Thyroid gland (tissue), 4 donors: ENCODE measurements at regions not wholly inside any gene's neighbourhood (a gene's known extent, or its start where the extent isn't known, plus 50 kb on each side); places are given as distances from the start of the nearest gene placed in this dataset.

Source experiments
- DNase-seq, 2 donors: peaks; one replicate each; pipeline ENCODE4 v3.0.0-alpha.2; 2019
- H3K27ac ChIP-seq, 3 donors: fragments of 200-600 bp; sonication (generic); 1 replicate in 2 of 3; 2 replicates in 1 of 3; pipeline ENCODE4 v1.5.1; 2016 to 2019; ENCODE audit warnings: mild to moderate bottlenecking in 1 of 3, moderate library complexity in 1 of 3
- H3K27me3 ChIP-seq: fragments of 200-600 bp; sonication (generic); one replicate; pipeline ENCODE4 v1.5.1; 2019
- H3K36me3 ChIP-seq, 2 donors: fragments of 200-600 bp; sonication (generic); one replicate each; pipeline ENCODE4 v1.5.1; 2016 to 2019
- H3K4me1 ChIP-seq, 2 donors: fragments of 200-600 bp; sonication (generic); one replicate each; pipeline ENCODE4 v1.5.1; 2017 to 2019
- H3K4me3 ChIP-seq, 3 donors: fragments of 200-600 bp; sonication (generic); replicated peaks in 1 of 3; 1 replicate in 2 of 3; 2 replicates in 1 of 3; pipeline ENCODE4 v1.5.1; 2016; ENCODE audit warnings: mild to moderate bottlenecking in 1 of 3
- H3K9me3 ChIP-seq: fragments of 200-600 bp; sonication (generic); one replicate; pipeline ENCODE4 v1.5.1; 2017
- POLR2A ChIP-seq, 2 donors: fragments of 450-650 bp; IDR thresholded peaks; one replicate each; pipeline ENCODE4 v1.6.1; 2017; ENCODE audit warnings: antibody characterized with exemption in 2 of 2, mild to moderate bottlenecking in 2 of 2, moderate library complexity in 1 of 2
- WGBS, 2 donors: methylation state at CpG; one replicate each; pipeline ENCODE4 v1.1.5; 2017; 5-methylcytosine and 5-hydroxymethylcytosine counted together
- intact Hi-C: fragments of 100-400 bp; cut with DNase I; formaldehyde crosslinking; loops from one replicate; pipeline ENCODE4 v1.15.1; 2023
- TF ChIP-seq, protein P1 (sequence below), 6 experiments: fragments of 200-600 bp in 3 of 6; fragments of 450-650 bp in 3 of 6; sonication (generic) in 3 of 6; IDR thresholded peaks; one replicate each; pipeline ENCODE4 v1.5.1; 2016 to 2019; ENCODE audit warnings: antibody characterized with exemption in 6 of 6, mild to moderate bottlenecking in 2 of 6, inconsistent platforms in 1 of 6, moderate library complexity in 1 of 6

GRCh38 chr18:27413495-27414401, 228.6 kb upstream of the CHST9 start:
- no peaks in the 10 kb centered on the region for H3K27me3 ChIP-seq
- no peaks in the 10 kb centered on the region for H3K4me1 ChIP-seq
- WGBS, 2 donors = 55 to 56% methylated on average over 7 of the region's 7 CpGs
- H3K9me3 ChIP-seq = no peaks in the 10 kb centered on the region
- no peaks in the 10 kb centered on the region for H3K36me3 ChIP-seq
- TF ChIP-seq, protein P1, sequence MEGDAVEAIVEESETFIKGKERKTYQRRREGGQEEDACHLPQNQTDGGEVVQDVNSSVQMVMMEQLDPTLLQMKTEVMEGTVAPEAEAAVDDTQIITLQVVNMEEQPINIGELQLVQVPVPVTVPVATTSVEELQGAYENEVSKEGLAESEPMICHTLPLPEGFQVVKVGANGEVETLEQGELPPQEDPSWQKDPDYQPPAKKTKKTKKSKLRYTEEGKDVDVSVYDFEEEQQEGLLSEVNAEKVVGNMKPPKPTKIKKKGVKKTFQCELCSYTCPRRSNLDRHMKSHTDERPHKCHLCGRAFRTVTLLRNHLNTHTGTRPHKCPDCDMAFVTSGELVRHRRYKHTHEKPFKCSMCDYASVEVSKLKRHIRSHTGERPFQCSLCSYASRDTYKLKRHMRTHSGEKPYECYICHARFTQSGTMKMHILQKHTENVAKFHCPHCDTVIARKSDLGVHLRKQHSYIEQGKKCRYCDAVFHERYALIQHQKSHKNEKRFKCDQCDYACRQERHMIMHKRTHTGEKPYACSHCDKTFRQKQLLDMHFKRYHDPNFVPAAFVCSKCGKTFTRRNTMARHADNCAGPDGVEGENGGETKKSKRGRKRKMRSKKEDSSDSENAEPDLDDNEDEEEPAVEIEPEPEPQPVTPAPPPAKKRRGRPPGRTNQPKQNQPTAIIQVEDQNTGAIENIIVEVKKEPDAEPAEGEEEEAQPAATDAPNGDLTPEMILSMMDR (IDR thresholded peaks at IDR 0.05) = no peak
- no peak for TF ChIP-seq POLR2A (IDR thresholded peaks at IDR 0.05)
- intact Hi-C loops = no loop called here
- no peak overlapping the region for H3K27ac ChIP-seq
- no peak for DNase-seq
- H3K4me3 ChIP-seq = no peak overlapping the region

DNA sequence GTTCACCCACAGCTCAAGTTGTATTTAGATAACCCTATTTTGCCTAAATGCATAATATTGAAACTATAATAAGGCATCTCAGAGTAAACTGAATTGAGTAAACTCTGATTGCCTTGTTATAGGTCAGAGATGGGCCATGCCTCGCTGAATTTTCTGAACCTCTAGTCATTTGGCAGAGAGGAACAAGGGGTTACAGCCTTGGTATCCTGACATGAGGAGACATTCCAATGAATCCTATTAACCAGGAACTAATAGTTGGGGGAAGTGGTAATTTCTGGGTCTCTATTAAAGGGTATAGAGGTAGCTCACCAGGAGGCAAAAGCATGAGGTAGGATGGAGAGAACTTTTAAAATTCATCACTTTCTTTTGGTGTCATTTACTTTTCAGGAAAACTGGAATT, 227.4 kb upstream of the CHST9 start:
- Histone ChIP-seq H3K4me3 (no peak overlapping the region), H3K9me3 (no peaks in the 10 kb centered on the region), H3K36me3 (no peaks in the 10 kb centered on the region), H3K4me1 (no peaks in the 10 kb centered on the region), H3K27ac (no peak overlapping the region), H3K27me3 (no peaks in the 10 kb centered on the region)
- DNase-seq = no peak
- WGBS, 2 donors = 78 to 91% methylated on average over 1 of the region's 1 CpG
- TF ChIP-seq, protein P1 (IDR thresholded peaks at IDR 0.05) = no peak
- TF ChIP-seq POLR2A (IDR thresholded peaks at IDR 0.05) = no peak
- intact Hi-C loops = no loop called here

DNA sequence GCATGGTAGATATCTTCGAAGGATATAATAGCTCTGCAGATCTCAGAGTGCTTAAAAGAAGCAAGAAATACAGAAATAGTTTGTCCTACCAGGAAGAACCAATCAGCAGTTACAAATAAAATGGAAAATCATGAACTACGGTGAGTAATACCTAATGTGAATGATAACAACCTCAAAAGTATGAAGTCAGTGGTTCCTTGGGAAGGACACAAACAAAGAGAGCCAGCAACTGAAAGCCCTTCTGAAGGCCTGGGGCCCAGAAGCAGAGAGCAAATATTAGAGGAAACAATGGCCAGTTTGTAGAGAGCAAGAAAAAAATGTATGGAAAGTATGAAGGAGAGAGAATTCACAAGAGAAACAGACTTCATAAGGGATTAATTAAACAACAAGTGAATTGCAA, 226.8 kb upstream of the CHST9 start:
- Histone ChIP-seq H3K4me3 (no peak overlapping the region), H3K27me3 (no peaks in the 10 kb centered on the region), H3K4me1 (no peaks in the 10 kb centered on the region), H3K27ac (no peak overlapping the region), H3K9me3 (no peaks in the 10 kb centered on the region), H3K36me3 (no peaks in the 10 kb centered on the region)
- intact Hi-C loops = no loop called here
- 86% methylated on average over 2 of the region's 2 CpGs for WGBS, 2 donors
- DNase-seq = no peak
- TF ChIP-seq, protein P1 (IDR thresholded peaks at IDR 0.05) = no peak
- TF ChIP-seq POLR2A (IDR thresholded peaks at IDR 0.05) = no peak

DNA sequence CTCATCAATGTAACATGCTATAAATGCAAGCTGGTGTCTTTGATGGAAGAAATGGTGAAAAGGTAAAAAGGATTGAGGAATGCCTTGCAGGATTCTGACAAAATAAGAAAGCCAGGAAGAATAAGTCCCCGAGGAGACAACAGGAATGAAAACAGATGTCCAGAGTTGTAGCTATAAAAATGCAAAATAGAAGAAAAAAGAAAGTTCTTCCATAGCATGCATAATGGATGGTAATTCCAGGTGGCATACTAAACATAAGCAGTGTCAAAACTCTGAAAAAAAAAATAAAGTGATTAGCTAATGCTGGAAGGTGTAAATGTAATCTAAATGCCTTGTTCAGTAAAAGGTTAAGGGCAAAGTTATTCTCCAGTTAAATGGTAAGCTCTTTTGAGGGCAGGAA, 225.9 kb upstream of the CHST9 start:
- Histone ChIP-seq H3K36me3 (no peaks in the 10 kb centered on the region), H3K4me3 (no peak overlapping the region), H3K27ac (no peak overlapping the region), H3K9me3 (no peaks in the 10 kb centered on the region), H3K4me1 (no peaks in the 10 kb centered on the region), H3K27me3 (no peaks in the 10 kb centered on the region)
- DNase-seq = no peak
- intact Hi-C loops = no loop called here
- no peak for TF ChIP-seq POLR2A (IDR thresholded peaks at IDR 0.05)
- TF ChIP-seq, protein P1 (IDR thresholded peaks at IDR 0.05) = no peak
- 73 to 93% methylated on average over 1 of the region's 1 CpG for WGBS, 2 donors

DNA sequence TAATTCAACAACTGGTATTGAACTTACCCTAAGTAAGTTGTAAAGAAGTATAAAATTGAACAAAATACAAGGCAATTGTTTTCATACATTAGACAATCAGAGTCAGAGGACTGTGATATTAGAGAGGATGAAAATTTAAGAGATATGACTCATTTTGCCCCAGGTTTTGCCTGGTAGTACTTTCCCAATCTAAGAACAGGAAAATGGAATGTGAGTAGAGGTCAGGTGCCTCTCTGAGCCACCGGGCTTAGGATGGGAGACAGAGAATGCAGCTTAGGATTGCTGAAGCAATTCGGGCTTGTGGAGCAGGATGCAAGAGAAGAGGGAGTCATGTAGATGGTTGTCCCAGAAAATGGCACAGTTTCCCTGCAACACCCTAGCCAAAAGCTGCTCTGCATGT, 219.7 kb upstream of the CHST9 start:
- DNase-seq = no peak
- Histone ChIP-seq H3K4me1 (no peaks in the 10 kb centered on the region), H3K4me3 (no peak overlapping the region), H3K9me3 (no peaks in the 10 kb centered on the region), H3K27me3 (no peaks in the 10 kb centered on the region), H3K27ac (no peak overlapping the region), H3K36me3 (no peaks in the 10 kb centered on the region)
- 63 to 64% methylated on average over 2 of the region's 2 CpGs for WGBS, 2 donors
- intact Hi-C loops = no loop called here
- TF ChIP-seq POLR2A (IDR thresholded peaks at IDR 0.05) = no peak
- TF ChIP-seq, protein P1 (IDR thresholded peaks at IDR 0.05) = no peak
